ENCODE measurements at regions not wholly inside any gene's neighbourhood (a gene's known extent, or its start where the extent isn't known, plus 50 kb on each side); places are given as distances from the start of the nearest gene placed in this dataset.

DNA sequence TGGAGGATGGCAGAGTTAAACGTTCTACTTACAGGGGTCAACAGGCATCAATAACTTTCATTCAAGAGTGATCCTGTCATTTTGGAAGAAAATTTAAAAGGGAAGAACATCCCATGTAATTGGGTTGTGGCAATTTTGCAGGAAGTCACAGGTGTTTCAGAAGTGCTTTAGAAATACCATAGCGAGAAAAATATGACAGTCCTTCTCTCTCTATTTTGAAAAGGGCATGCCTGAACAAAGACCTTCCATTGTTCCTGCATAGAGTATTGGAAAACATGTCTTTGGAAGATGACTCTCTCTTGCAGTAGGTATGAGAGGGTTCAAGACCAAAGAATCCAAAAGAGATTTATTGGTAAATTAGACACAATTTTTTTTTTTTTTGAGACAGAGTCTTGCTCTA is 81.8 kb upstream of the SERTAD2 start:
- CTCF ChIA-PET (ENCODE audit: partially characterized antibody) = no interaction called here
- Histone ChIP-seq H3K9me3 (ENCODE audit: insufficient read depth in 2 of 2, low read depth in 1 of 2, low read length in 1 of 2) (no peaks in the 10 kb centered on the region), H3K23ac (ENCODE audit: insufficient read length) (no peak overlapping the region), H4K20me1 (replicated peaks in 1 of 2; ENCODE audit: control insufficient read depth in 1 of 2, insufficient read depth in 2 of 2, low read length in 2 of 2) (no peaks in the 10 kb centered on the region), H3K27ac (ENCODE audit: low read depth, low read length) (no peak overlapping the region), H2BK20ac (ENCODE audit: low read length) (no peak overlapping the region), H3K4ac (replicated peaks; ENCODE audit: insufficient read length, low read depth, low read length) (no peak overlapping the region), H3K79me1 (ENCODE audit: low read depth, low read length) (no peaks in the 10 kb centered on the region), H4K91ac (replicated peaks; ENCODE audit: insufficient read length, low read length) (no peak overlapping the region), H3K36me3 (ENCODE audit: control insufficient read depth in 2 of 4, insufficient read depth in 4 of 4, low read length in 3 of 4) (no peaks in the 10 kb centered on the region), H4K8ac (ENCODE audit: extremely low read depth, insufficient read depth, low read length) (no peak overlapping the region), H2BK15ac (ENCODE audit: low read length) (no peak overlapping the region), H3K18ac (ENCODE audit: extremely low read depth, low read length) (no peak overlapping the region), H3K4me3 (ENCODE audit: extremely low read depth in 1 of 4, insufficient read depth in 2 of 4, low read depth in 3 of 4, low read length in 4 of 4) (no peak overlapping the region), H2BK12ac (ENCODE audit: low read depth, low read length) (no peak overlapping the region), H3K4me2 (ENCODE audit: insufficient read depth in 1 of 2, low read depth in 2 of 2, low read length in 2 of 2) (no peak overlapping the region), H2AK5ac (ENCODE audit: low read depth, low read length) (no peak overlapping the region), H4K5ac (ENCODE audit: insufficient read length, low read depth, low read length) (no peak overlapping the region), H3K9ac (replicated peaks in 1 of 4; ENCODE audit: extremely low read depth in 1 of 4, low read depth in 3 of 4, low read length in 3 of 4) (no peak overlapping the region), H3K23me2 (ENCODE audit: low read depth, low read length) (no peaks in the 10 kb centered on the region), H3K27me3 (replicated peaks in 1 of 4; ENCODE audit: control insufficient read depth in 3 of 4, extremely low read depth in 1 of 4, insufficient read depth in 3 of 4, low read length in 3 of 4) (no peaks in the 10 kb centered on the region), H2BK5ac (ENCODE audit: low read depth, low read length) (no peak overlapping the region; the same call in 1 of the 2 replicates), H3K56ac (replicated peaks; ENCODE audit: insufficient read length, low read depth, low read length) (no peak overlapping the region), H2BK120ac (replicated peaks; ENCODE audit: low read depth, low read length) (peak overlapping the region; percentile 75), H2AFZ (ENCODE audit: low read length) (no peak overlapping the region), H3K4me1 (replicated peaks in 1 of 4; ENCODE audit: control insufficient read depth in 3 of 4, insufficient read depth in 4 of 4, low read length in 3 of 4) (no peaks in the 10 kb centered on the region), H3K79me2 (ENCODE audit: control insufficient read depth in 1 of 2, insufficient read depth in 2 of 2, low read length in 2 of 2) (no peaks in the 10 kb centered on the region), H3K14ac (ENCODE audit: insufficient read length) (no peak overlapping the region)
- POLR2A ChIA-PET (ENCODE audit: partially characterized antibody) = no interaction called here
- WGBS, 2 experiments (ENCODE audit: extremely low coverage in 1 of 2, insufficient coverage in 1 of 2, insufficient read length in 1 of 2, insufficient replicate concordance in 2 of 2, low coverage in 1 of 2, low lambda C conversion rate in 2 of 2, missing lambda C conversion rate in 1 of 2) = 78% methylated on average over 2 of the region's 2 CpGs; no CpG with 5 or more reads in 1 of the 2 experiments
- no peak for FAIRE-seq
- DNase-seq (ENCODE audit: low read depth in 1 of 2, low spot score in 2 of 2) = no peak
- TF ChIP-seq EZH2 (IDR thresholded peaks at IDR 0.05; ENCODE audit: low read depth, low read length, severe bottlenecking) = no peak
- no peak for TF ChIP-seq NRF1 (IDR thresholded peaks at IDR 0.05; ENCODE audit: low read depth, low read length)
- TF ChIP-seq BCL11A (IDR thresholded peaks at IDR 0.05; ENCODE audit: low read depth in 2 of 2, low read length in 2 of 2) = no peak
- TF ChIP-seq KDM1A (IDR thresholded peaks at IDR 0.05; ENCODE audit: borderline replicate concordance, low read length) = no peak
- TF ChIP-seq SIRT6 (IDR thresholded peaks at IDR 0.05; ENCODE audit: low read length) = no peak
- TF ChIP-seq CBX8 (IDR thresholded peaks at IDR 0.05; ENCODE audit: borderline replicate concordance, low read depth, low read length) = no peak
- no peak for TF ChIP-seq RNF2 (IDR thresholded peaks at IDR 0.05; ENCODE audit: borderline replicate concordance, low read depth, low read length, missing control alignments, poor library complexity, severe bottlenecking)
- no peak for TF ChIP-seq HDAC2 (IDR thresholded peaks at IDR 0.05; ENCODE audit: borderline replicate concordance in 1 of 2, low read depth in 2 of 2, low read length in 2 of 2)
- TF ChIP-seq SIX5 (IDR thresholded peaks at IDR 0.05; ENCODE audit: low read depth, low read length) = no peak
- no peak for TF ChIP-seq CTCF (IDR thresholded peaks at IDR 0.05; ENCODE audit: control extremely low read depth in 1 of 3, insufficient read depth in 1 of 3, low read depth in 1 of 3, low read length in 3 of 3)
- TF ChIP-seq POLR2AphosphoS5 (IDR thresholded peaks at IDR 0.05; ENCODE audit: low read depth, low read length) = no peak
- no peak for TF ChIP-seq NANOG (IDR thresholded peaks at IDR 0.05; ENCODE audit: insufficient read depth, low read depth, low read length, poor library complexity, severe bottlenecking)

All from H1 (cell line).